Natural killer cell treated with Interleukin-12 subunit alpha and Interleukin-12 subunit beta and Interleukin-15 and Interleukin-18, amount 100 ng/mL, for 72 hours (primary cell): ENCODE measurements at regions not wholly inside any gene's neighbourhood (a gene's known extent, or its start where the extent isn't known, plus 50 kb on each side); places are given as distances from the start of the nearest gene placed in this dataset.

Experiments used
- ATAC-seq, 2 donors: fragments of 150-1000 bp; cut with Tn5 transposase in 1 of 2; sonication (Bioruptor Pico), chemical (Tn5 transposase) in 1 of 2; 2 replicates each; pipeline ENCODE4 v1.10.0; 2021
- DNase-seq: peaks from one replicate; pipeline ENCODE4 v3.0.0; 2022; ENCODE audit warnings: low spot score
- H3K27ac Mint-ChIP-seq, 2 donors: 1 replicate in 1 of 2; 2 replicates in 1 of 2; pipeline ENCODE4 v1.8.0; 2022; ENCODE audit warnings: mixed read lengths in 2 of 2, mild to moderate bottlenecking in 1 of 2, moderate library complexity in 1 of 2
- H3K27me3 Mint-ChIP-seq, 2 donors: 1 replicate in 1 of 2; 2 replicates in 1 of 2; pipeline ENCODE4 v1.8.0; 2022; ENCODE audit warnings: mixed read lengths in 2 of 2
- H3K36me3 Mint-ChIP-seq: one replicate; pipeline ENCODE4 v1.8.0; 2022; ENCODE audit warnings: mixed read lengths
- H3K4me1 Mint-ChIP-seq, 2 donors: 1 replicate in 1 of 2; 2 replicates in 1 of 2; pipeline ENCODE4 v1.8.0; 2022; ENCODE audit warnings: low read depth in 2 of 2, mixed read lengths in 2 of 2, mild to moderate bottlenecking in 1 of 2
- H3K4me3 Mint-ChIP-seq: one replicate; pipeline ENCODE4 v1.8.0; 2022; ENCODE audit warnings: mixed read lengths
- H3K9me3 Mint-ChIP-seq: 2 replicates; pipeline ENCODE4 v1.8.0; 2022; ENCODE audit warnings: mixed read lengths

DNA sequence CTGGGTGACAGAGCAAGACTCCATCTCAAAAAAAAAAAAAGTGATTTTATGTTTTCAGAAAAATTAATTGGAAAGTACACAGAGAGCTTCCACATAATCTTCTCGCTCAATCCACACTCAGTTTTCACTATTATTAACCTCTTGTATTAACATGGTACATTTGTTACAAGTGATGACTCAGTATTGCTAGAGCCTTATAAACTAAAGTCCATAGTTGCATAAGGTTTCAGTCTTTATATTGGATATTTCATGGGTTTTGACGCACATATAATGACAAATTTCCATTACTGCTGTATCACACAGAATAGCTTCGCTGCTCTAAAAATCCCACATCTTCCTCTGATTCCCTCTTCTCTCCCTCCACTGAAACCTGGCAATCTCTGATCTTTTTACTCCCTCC, 603.5 kb downstream of the XIRP2 start:
- H3K27me3 Mint-ChIP-seq, result no peaks in the 10 kb centered on the region
- H3K4me3 Mint-ChIP-seq, result no peak overlapping the region
- DNase-seq (no peak), ATAC-seq (no peak)
- H3K36me3 Mint-ChIP-seq, result no peaks in the 10 kb centered on the region
- H3K4me1 Mint-ChIP-seq, result no peaks in the 10 kb centered on the region
- peaks cover 7% of the 10 kb centered on the region for H3K9me3 Mint-ChIP-seq
- H3K27ac Mint-ChIP-seq, result no peak overlapping the region

- no peaks in the 10 kb centered on the region for H3K4me1 Mint-ChIP-seq
- DNase-seq (no peak), ATAC-seq (no peak)
- no peaks in the 10 kb centered on the region for H3K27me3 Mint-ChIP-seq
- no peak overlapping the region for H3K4me3 Mint-ChIP-seq
- H3K27ac Mint-ChIP-seq, result no peak overlapping the region
- no peaks in the 10 kb centered on the region for H3K36me3 Mint-ChIP-seq
- H3K9me3 Mint-ChIP-seq, result peaks cover 4% of the 10 kb centered on the region
Observed at GRCh38 chr2:167490455-167490854, 602.2 kb downstream of the XIRP2 start.

DNA sequence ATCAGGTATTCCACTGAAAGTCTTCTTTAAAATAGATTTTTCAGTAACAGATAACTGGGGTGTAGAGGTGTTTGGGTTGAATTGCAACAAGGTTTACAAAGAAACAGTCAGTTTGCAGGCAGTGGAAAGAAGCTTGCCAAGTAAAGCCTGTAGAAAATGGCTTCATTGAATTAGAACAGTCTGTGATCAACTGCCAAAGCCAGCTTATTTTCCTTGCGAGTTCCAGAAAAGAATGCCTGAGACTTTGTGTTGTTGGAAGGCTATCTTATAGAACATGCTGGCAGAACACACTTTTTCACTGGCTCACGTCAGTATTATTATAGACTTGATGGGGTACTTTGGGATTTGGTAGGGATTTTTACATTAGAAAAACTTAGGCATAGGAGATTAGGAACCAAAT, 601.0 kb downstream of the XIRP2 start:
- no peak overlapping the region for H3K4me3 Mint-ChIP-seq
- no peaks in the 10 kb centered on the region for H3K27me3 Mint-ChIP-seq
- H3K9me3 Mint-ChIP-seq, result peaks cover 4% of the 10 kb centered on the region
- DNase-seq (no peak), ATAC-seq (no peak)
- no peaks in the 10 kb centered on the region for H3K4me1 Mint-ChIP-seq
- no peak overlapping the region for H3K27ac Mint-ChIP-seq
- H3K36me3 Mint-ChIP-seq, result no peaks in the 10 kb centered on the region

GRCh38 chr2:167487728-167488127, 599.4 kb downstream of the XIRP2 start:
- Mint-ChIP-seq H3K4me3 (no peak overlapping the region), H3K27ac (no peak overlapping the region), H3K9me3 (peaks cover 4% of the 10 kb centered on the region), H3K4me1 (no peaks in the 10 kb centered on the region), H3K27me3 (no peaks in the 10 kb centered on the region), H3K36me3 (no peaks in the 10 kb centered on the region)
- ATAC-seq (no peak), DNase-seq (no peak)

GRCh38 chr2:167484875-167485274, 596.6 kb downstream of the XIRP2 start:
- DNase-seq (no peak), ATAC-seq (no peak)
- H3K36me3 Mint-ChIP-seq, result no peaks in the 10 kb centered on the region
- H3K9me3 Mint-ChIP-seq, result no peaks in the 10 kb centered on the region
- no peak overlapping the region for H3K4me3 Mint-ChIP-seq
- H3K27ac Mint-ChIP-seq, result no peak overlapping the region
- H3K27me3 Mint-ChIP-seq, result no peaks in the 10 kb centered on the region
- no peaks in the 10 kb centered on the region for H3K4me1 Mint-ChIP-seq

DNA sequence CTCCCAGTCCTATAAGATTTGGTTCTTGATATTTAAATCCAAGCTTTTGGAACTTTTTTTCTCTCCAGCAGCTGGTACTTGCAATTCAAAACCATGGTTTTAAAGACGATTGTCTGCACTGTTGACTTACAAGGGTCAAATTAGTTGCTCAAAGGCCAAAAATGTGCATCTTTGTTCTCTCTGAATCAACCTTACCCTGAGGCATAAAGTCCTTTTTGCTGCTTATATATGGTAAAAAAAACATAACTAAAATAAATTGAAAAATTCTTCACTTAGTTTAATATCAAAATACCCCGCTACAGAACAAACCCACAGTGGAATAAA, 592.7 kb downstream of the XIRP2 start:
- H3K27me3 Mint-ChIP-seq, result no peaks in the 10 kb centered on the region
- H3K27ac Mint-ChIP-seq, result no peak overlapping the region
- no peaks in the 10 kb centered on the region for H3K36me3 Mint-ChIP-seq
- ATAC-seq (no peak), DNase-seq (no peak)
- H3K4me1 Mint-ChIP-seq, result no peaks in the 10 kb centered on the region
- no peaks in the 10 kb centered on the region for H3K9me3 Mint-ChIP-seq
- H3K4me3 Mint-ChIP-seq, result no peak overlapping the region

DNA sequence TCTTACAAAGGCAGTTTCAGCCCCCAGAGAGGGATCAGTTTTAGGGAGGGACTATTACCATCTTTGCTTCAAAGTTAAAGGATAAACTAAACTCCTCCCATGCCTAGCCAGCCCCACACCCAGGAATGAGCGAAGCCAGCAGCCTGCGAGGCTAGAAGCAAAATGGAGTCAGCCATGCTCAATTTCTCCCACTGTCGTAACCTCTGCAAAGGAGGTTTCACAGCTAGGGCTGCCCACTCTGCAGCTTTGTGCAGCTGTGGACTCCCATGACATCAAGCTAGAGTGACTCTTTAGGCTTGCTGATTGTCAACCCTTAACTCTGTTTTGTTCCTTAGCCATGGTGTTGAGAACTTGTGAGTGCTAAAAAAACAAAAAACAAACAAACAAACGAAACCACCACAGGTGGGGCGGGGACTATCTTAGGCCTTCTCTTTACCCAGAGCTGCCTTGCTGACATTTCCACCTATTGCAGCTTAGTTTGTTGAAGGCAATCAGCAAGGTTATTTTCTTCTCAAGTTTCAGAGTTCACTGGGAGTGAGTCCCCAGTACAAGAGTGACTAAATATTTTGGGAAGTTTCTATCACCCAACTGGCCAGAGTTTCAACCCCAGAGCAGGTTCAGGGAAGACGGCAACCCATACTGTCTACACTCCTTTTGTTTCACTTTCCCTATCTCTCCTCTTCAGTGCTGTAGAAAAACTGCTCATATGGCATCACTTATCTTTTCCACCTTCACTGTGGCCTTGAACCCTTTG, 592.1 kb downstream of the XIRP2 start:
- ATAC-seq, result peak in 1 of 2 donors; percentile 28

DNA sequence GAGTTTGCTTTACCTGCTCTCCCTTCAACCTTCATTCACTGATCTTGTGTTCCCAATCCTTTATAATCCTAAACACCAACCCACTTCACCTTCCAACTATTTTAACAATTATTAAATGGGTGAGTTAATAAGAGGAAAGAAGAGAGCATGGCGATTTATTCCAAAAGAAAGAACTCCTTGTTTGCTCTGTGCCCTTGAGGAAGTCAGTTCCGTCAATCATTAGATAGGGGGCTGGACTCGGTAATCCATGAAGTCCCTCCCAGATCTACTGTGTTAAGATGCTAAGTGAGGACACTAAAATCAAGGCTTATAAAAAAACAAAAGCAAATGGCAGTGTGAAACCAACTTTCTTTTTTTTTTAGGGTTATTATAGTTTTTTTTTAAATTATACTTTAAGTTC, 589.9 kb downstream of the XIRP2 start:
- H3K27me3 Mint-ChIP-seq, result no peaks in the 10 kb centered on the region
- no peak for DNase-seq
- no peak overlapping the region for H3K27ac Mint-ChIP-seq
- H3K9me3 Mint-ChIP-seq, result no peaks in the 10 kb centered on the region
- H3K36me3 Mint-ChIP-seq, result no peaks in the 10 kb centered on the region
- no peaks in the 10 kb centered on the region for H3K4me1 Mint-ChIP-seq
- H3K4me3 Mint-ChIP-seq, result no peak overlapping the region
- ATAC-seq, result no peak

More for the DNA sequence above, 592.1 kb downstream of the XIRP2 start:
- H3K27ac Mint-ChIP-seq, result no peak overlapping the region
- H3K36me3 Mint-ChIP-seq, result no peaks in the 10 kb centered on the region
- no peak for DNase-seq
- no peak overlapping the region for H3K4me3 Mint-ChIP-seq
- no peaks in the 10 kb centered on the region for H3K9me3 Mint-ChIP-seq
- H3K4me1 Mint-ChIP-seq, result no peaks in the 10 kb centered on the region
- H3K27me3 Mint-ChIP-seq, result no peaks in the 10 kb centered on the region

GRCh38 chr2:167475791-167476190, 587.5 kb downstream of the XIRP2 start:
- H3K4me3 Mint-ChIP-seq, result no peak overlapping the region
- ATAC-seq (no peak), DNase-seq (no peak)
- H3K36me3 Mint-ChIP-seq, result no peaks in the 10 kb centered on the region
- no peak overlapping the region for H3K27ac Mint-ChIP-seq
- no peaks in the 10 kb centered on the region for H3K27me3 Mint-ChIP-seq
- H3K4me1 Mint-ChIP-seq, result no peaks in the 10 kb centered on the region
- H3K9me3 Mint-ChIP-seq, result peaks cover 3% of the 10 kb centered on the region

GRCh38 chr2:167471734-167472133, 583.5 kb downstream of the XIRP2 start:
- ATAC-seq (no peak), DNase-seq (no peak)
- H3K4me1 Mint-ChIP-seq, result no peaks in the 10 kb centered on the region
- H3K27ac Mint-ChIP-seq, result no peak overlapping the region
- H3K36me3 Mint-ChIP-seq, result no peaks in the 10 kb centered on the region
- H3K9me3 Mint-ChIP-seq, result peaks cover 3% of the 10 kb centered on the region
- H3K27me3 Mint-ChIP-seq, result no peaks in the 10 kb centered on the region
- H3K4me3 Mint-ChIP-seq, result no peak overlapping the region

DNA sequence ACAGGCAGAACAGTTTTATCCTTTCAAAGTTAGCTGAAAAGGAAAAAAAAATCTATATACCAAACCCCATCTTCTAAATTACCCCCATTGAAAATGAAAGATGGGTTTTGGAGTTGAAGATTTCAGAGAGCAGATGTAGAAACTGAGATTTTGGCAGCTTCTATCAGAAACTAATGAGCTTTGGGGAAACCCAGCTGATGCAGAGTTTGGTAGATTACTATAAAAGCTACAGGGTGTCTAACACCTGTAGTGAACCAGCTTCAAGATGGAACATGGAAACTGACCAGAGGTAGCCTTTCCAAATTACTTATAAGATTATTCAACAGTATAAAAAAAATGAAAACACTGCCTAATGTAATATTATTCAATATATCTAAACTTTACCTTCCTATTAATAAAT, 583.1 kb downstream of the XIRP2 start:
- no peak for DNase-seq
- Mint-ChIP-seq H3K27ac (no peak overlapping the region), H3K9me3 (peaks cover 3% of the 10 kb centered on the region), H3K27me3 (no peaks in the 10 kb centered on the region), H3K4me3 (no peak overlapping the region), H3K4me1 (no peaks in the 10 kb centered on the region), H3K36me3 (no peaks in the 10 kb centered on the region)
- no peak for ATAC-seq

- ATAC-seq, result no peak
Observed at GRCh38 chr2:167462379-167462778, 574.1 kb downstream of the XIRP2 start.

GRCh38 chr2:167454036-167454435, 565.8 kb downstream of the XIRP2 start:
- Mint-ChIP-seq H3K9me3 (peaks cover 31% of the 10 kb centered on the region), H3K4me1 (no peaks in the 10 kb centered on the region), H3K4me3 (no peak overlapping the region), H3K36me3 (peaks cover 4% of the 10 kb centered on the region), H3K27ac (no peak overlapping the region), H3K27me3 (no peaks in the 10 kb centered on the region)
- DNase-seq, result no peak
- ATAC-seq, result no peak

More at GRCh38 chr2:167462379-167462778, 574.1 kb downstream of the XIRP2 start:
- no peaks in the 10 kb centered on the region for H3K4me1 Mint-ChIP-seq
- H3K9me3 Mint-ChIP-seq, result peaks cover 14% of the 10 kb centered on the region
- H3K36me3 Mint-ChIP-seq, result peaks cover 9% of the 10 kb centered on the region
- no peak for DNase-seq
- no peak overlapping the region for H3K27ac Mint-ChIP-seq
- H3K27me3 Mint-ChIP-seq, result no peaks in the 10 kb centered on the region
- no peak overlapping the region for H3K4me3 Mint-ChIP-seq

DNA sequence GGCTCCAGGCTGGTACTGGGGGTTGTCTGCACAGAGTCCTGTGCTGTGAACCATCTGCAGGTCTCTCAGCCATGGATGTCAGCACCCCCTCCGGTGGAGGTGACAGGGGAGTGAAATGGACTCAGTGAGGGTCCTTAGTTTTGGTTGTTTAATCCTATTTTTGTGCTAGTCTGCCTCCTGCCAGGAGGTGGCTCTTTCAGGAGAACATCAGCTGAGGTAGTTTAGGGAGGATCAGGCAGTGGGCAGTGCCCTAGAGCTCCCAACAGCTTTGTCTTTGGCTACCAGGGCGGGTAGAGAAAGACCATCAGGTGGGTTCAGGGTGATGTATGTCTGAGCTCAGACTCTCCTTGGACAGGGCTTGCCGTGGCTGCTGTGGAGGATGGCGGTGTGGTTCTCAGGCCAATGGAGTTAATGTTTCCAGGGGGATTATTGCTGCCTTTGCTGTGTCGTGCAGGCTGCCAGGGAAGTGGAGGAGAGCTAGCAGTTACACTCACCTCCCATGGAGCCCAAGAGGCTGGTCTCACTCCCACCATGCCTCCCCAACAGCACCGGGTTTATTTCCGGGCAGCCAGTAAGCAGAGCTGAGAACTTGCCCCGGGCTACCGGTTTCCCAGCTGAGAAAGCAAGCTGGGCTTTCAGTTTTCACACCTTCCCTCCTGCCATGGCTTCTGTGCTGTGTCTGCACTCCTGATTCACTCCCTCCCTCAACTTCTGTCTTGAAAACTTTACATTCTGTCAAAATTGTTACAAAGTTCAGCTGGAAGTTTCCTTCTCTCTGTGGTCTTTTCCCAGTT, 563.4 kb downstream of the XIRP2 start:
- H3K27me3 Mint-ChIP-seq, result no peaks in the 10 kb centered on the region
- DNase-seq (no peak), ATAC-seq (no peak)
- no peak overlapping the region for H3K27ac Mint-ChIP-seq
- H3K4me1 Mint-ChIP-seq, result no peaks in the 10 kb centered on the region
- no peak overlapping the region for H3K4me3 Mint-ChIP-seq
- peaks cover 32% of the 10 kb centered on the region for H3K9me3 Mint-ChIP-seq
- H3K36me3 Mint-ChIP-seq, result peaks cover 10% of the 10 kb centered on the region
